T1000 (cell line): ENCODE measurements at regions not wholly inside any gene's neighbourhood (a gene's known extent, or its start where the extent isn't known, plus 50 kb on each side); places are given as distances from the start of the nearest gene placed in this dataset.

Experiments
- DNase-seq: peaks from one replicate; lab custom pipeline; 2025; ENCODE audit warnings: mixed read lengths; lab: John Stamatoyannopoulos, UW

DNA sequence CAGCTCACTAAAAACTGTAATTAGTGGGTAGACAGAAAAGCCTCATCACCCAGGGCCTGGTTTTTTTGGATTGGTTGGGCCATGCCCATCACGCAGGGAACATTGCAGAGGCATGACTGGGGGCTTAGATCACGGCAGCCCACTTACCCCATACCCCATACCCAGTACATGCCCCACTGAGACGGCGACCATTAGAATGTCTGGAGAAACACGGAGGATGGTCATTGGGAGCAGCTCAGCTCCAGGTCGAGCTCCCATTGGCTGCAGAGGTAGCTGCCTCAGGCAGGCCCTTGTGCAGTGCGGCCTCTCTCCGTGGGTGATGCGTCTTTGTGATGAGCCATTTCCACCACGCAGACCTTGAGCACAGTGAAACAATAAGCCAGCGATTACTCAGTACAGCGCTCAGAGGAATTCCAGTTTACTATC, 204.0 kb downstream of the GADD45G start:
- DNase-seq = no peak

DNA sequence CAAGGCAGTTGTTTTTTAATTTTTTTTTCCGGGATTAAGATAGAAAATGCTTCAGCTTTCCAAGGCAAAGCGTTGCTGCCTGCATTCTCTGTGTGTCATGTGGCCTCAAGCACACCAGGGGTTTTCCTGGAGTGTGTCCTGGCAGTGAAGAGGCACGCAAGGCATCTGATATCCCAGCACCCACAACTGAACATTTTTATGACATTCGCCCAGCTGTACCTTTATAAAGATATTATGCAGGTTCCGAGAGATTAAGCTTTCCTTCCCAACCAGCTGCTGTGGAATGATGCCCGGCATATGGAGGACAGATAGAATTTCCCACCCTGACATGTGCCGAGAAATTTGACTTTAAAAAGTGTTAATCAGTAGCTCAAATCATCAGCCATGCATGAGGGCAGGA, 205.6 kb downstream of the GADD45G start:
- no peak for DNase-seq

DNA sequence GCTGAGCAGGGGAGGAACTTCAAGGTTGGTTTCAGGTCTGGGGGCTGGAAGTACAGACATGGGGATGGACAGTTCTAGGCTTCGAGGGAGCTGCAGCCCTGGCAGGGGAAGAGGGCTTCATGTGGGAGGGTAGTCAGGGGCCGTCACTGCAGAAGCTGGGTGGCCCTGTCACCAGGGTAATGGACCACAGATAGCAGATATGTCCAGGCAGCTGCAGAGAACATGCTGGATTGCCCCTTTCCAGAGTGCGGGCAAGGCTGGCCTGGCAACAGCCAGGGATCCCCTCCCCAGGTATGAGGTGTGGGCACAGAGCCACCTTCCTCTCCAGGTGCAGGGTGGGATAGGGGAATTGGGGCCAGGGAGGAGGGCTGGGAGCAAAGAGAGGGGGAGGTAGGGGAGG, 206.5 kb downstream of the GADD45G start:
- no peak for DNase-seq

DNA sequence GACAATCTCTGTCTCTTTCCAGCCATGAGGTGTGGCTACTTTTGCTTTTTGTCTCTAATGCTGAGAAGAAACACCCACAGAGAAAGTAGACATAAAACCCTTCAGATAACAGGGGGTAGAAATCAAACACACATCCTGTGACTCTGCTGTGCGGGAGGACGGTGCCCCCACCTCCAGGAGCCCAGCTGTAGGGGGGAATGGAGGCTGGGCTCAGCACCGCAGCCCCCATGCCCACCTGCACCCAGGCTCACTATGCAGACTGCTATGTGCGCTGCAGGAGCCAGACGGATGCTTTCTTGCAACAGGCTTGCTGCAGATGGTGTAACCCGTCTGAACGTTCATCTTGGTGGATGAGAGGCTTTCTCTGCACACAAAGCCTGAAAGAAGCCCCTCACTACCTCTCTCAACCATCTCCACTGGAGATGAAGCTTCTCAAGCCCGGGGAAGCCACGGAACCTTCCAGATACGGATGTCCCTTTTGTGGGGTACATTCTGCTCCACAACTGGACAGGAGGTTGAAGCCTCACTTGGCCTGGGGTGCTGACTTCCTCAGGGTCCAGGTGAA, 207.2 kb downstream of the GADD45G start:
- no peak for DNase-seq

DNA sequence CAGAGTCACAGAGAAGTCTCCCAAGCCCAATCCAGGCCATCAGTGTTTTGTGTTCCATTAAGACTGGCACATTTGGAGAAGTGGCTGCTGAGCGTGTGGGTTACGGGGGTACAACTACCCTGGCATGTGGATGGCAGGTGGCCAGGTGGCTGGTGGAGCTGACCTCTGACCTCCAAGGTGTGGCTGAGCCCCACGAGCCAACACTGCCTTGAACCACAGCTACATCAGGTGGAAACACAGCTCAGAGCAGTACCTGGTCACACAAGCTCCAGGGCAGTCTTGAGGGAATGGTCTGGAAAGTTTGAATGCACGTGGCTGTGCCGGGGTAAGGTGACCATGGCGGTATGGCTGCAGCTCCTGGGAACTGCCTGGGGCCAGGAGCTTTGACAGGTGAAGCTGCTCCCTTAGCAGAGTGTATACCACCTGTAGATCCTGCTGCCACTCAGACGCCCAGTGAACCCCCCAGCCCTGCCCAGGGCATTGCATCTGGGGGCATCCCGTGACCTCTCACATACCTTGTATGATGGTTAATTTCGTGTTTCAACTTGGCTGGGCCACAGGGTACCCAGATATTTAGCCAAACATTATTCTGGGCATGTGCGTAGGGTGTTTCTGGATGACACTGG, 207.9 kb downstream of the GADD45G start:
- DNase-seq = no peak

DNA sequence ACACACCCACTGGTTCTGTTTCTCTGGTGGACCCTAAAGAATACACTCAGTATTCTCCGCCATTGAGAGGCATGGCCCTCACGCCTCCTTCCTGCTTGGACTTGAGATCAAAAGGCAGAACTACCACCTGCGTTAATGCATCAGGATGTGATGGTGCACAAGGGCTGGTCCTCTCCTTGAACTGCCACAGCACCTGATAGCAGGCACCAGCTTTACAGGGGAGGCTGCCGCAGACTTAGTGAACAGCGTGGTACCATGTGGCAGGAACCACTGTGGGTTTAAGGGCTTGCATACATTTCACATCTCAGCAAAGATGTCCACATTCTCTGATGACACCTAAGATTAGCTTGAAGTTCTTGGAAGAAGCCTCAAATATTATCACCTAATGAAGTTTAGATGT, 208.7 kb downstream of the GADD45G start:
- DNase-seq = no peak

DNA sequence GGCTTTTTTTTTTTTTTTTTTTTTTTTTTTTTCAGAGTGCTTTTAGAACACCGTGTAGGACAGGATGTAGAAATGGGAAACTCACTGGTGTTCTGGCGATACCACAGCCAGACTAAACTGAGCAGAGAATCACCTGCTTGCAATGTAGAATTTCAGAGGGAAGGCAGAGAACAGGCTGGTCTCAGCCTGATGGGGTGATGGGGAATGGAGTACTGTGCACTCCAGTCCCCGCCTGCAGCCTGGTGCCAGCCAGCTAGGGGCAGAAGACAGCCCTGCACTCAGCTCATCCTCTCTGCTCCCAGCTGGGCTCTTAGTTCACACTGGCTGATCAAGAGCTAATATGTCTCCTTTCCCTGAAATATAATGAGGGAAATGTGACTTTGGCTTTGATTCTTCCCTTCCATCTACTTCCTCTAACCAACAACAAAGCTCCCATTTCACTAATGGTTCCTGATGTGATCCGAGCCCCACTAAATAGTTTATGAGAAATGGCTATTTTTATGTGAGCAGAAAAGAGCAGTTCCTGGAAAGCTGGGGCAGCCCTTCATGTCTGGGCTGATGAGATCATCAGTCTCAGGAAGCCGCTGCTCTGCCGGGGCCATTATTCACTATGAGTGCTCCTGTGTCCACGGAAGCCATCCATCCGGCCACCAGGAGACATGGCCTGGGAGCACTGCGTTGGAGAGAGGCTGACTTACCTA, 209.7 kb downstream of the GADD45G start:
- DNase-seq = no peak

DNA sequence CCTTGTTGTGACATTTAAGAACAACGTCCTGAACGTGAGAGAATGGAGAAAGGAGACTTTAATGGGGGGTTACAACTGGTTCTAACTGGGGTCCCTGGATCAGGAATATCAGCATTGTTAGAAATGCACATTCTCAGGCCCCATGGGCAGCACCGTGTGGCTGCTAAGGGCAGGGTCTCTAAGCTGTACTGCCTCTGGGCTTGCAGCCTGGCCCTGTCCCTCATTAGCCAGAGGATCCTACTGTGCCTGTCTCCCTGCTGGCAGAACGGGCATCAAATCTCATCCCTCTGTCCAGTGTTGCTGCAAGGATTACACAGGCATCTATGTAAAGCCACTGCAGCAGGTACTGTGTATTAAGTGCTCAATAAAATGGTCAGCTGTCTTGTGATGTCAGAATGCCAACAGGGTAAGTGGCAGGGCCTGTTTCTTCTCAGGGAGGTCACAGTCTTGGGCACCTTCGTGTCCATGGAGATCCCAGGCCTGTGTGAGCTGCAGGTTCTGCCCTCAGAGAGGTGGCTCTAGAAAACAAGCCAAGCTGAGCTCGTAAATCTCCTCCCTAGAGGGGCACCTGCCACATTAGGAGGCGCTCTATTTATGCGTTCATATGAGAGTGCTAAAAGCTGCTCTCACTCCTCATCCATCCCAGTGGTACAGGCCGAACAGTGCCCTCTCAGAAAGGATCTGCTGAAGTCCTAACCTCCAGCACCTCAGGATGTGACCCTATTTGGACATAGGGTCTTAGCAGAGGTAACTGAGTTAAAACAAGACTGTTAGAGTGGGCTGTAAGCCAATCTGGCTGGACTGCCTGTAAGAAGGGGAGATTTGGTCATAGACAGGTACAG, 210.5 kb downstream of the GADD45G start:
- DNase-seq = no peak

DNA sequence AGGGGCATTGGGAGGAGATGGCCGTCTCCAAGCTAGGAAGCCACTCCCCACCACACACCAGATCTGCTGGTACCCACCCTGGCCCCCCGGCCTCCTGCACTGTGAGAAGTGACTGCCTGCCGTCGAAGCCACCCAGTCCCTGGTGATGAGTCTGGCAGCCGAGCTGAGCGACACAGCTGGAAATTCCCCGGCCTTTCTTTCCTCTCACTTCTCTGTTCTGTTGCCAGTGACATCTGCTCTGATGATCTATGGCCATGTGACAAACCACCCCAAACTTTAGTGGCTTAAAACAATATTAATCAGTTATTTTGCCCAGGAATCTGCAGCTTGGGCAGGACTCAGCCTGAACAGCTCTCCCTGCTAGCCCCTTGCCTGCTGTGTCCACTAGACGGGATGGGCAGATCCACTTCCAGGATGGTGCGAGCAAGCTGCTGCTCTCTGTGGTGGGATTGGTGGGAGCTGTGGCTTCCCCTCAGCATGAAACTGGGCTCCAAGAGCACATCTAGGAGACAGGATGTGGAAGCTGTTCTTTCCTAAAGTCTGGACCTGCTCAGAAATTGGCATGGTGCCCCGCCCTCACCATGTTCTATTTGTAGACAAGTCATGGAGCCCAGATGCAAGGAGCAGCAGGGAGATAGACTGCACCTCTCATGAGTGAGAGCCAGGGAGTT, 211.2 kb downstream of the GADD45G start:
- DNase-seq = no peak

DNA sequence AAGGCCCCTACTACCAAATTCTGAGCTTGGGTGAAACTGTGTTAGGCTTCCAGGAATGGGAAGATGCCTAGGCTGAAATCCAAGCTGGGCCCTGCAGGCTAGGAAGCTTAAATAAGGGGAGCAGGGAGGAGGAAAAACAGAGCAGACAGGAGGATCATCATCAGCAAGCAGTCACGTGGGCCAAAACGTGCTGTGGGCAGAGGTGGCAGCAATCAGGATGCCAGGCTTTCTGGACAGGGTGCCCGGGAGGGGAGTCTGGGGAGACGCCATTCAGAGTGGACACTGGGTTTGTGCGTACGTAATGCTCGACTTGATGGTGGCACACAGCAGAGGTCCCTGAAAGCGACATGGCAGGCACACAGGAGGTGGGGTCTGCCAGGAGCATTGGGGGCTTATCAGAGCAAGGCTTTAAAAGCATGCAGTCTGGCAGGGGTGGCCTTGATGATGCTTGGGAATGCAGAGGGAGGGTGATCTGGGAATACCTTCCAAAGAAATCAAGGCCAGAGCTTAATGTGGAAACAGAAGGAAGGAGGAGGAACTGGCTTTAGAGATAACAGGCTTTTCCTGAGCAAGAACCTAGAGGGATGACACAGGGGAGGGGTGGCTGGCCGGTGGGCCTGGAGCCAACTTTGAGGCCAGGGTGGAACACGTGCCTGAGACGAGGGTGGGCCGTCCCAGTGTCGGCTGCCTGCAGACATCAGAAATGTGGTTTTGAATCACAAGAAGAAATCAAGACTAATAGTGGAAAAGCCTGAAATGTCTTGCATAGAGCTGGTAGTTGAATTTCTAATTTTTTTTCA, 212.5 kb downstream of the GADD45G start:
- DNase-seq = no peak

DNA sequence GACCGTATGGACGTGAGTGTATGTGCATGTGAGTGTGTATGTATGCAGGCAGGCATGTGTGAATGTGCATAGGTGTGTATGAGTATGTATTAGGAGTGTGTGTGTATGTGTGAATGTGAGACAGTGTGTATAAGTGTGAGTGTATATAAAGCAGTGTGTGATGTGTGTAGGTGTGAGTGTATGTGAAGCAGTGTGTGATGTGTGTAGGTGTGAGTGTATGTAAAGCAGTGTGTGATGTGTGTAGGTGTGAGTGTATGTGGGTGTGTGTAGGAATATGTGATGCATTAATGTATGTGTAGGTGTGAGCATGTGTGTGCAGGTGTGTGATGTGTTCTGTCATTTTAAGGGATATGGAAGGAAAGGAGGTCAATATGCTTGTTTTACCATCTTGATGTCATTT, 215.5 kb downstream of the GADD45G start:
- DNase-seq = no peak

DNA sequence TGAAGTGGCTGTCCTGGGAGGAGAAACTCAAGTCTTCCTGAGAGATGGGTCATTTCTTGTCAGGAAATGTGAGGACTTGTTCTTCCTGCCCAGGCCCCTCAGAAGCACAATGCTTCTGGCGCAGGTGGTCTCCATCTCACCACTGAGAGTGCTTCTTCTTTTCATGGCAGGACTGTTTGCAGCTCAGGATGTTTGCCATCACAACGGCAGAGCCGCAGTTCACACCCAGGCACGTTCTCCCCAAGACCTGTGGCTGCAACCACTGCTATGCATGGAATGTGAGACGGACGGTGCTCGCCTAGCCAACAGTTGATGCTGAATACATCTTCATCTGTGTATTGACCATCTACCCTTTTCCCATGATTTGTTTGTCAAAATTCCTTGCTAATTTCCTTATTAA, 216.3 kb downstream of the GADD45G start:
- no peak for DNase-seq

DNA sequence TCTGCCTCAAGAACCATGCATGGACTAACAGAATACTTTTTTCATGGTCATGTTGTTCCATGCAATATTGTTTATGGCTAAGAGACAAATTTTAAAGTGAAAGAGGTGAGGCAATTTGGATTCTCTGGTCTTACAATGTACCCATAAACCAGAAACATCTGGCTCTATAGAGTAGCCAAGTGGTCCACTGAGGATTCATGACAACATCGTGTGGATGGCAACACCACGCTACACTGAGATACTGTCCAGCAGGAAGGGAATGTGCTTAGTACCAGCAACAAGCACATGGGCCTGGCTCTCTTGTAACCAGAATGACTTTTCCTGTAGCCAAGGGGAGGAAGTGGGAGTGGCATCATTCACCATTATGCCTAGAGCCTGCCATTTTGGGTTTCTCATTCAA, 218.2 kb downstream of the GADD45G start:
- DNase-seq = no peak

DNA sequence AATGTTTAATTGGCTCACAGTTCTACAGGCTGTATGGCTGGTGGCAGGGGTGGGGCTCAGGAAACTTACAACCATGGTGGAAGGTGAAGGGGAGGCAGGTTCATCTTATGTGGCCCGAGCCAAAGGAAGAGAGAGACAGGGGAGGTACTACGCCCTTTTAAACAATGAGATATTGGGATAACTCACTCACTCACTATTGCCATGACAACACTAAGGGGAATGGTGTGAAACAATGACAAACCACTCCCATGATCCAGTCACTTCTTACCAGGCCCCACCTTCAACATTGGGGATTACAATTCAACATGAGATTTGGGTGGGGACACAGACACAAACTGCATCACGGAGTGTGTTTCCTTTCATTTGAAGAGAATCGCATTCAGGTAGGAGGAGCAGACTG, 220.9 kb downstream of the GADD45G start:
- DNase-seq = no peak

DNA sequence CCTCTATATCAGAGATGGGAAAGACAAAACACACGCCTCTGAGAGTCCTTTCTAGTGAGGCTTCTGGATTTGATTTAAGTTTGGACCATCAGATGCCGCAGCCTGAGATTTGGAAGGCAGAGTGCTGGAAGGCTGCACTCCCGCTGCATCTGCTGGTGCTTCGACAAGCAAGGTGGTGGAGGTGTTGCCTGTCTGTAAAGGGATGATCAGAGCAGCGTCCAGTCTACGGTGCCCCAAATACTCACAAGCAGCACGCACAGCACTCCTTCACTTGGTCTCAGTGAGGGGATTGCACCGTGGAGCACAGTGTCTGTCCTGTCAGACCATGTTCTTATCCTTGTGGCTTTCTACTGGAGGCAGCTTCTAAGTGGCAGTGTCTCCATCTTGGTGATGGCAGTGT, 221.4 kb downstream of the GADD45G start:
- DNase-seq = no peak

DNA sequence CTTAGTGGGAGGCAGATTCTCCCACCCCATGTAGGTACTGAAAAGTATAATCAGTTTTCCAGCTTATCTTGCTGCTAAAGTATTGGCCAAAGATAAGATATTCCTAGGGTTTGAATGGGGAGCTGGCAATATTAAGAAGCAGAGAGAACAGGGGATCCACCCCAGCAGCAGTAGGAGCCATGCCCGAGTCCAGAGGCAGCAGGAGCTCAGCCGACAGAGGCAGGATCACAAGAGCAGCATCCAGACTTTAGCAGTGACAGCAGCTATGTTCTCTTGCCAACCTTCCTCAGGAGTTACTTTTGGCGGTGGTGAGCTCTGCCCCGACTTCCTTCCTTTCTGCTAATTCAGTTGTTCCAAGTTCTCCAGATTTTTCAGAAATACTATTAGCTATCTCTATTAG, 224.5 kb downstream of the GADD45G start:
- no peak for DNase-seq

DNA sequence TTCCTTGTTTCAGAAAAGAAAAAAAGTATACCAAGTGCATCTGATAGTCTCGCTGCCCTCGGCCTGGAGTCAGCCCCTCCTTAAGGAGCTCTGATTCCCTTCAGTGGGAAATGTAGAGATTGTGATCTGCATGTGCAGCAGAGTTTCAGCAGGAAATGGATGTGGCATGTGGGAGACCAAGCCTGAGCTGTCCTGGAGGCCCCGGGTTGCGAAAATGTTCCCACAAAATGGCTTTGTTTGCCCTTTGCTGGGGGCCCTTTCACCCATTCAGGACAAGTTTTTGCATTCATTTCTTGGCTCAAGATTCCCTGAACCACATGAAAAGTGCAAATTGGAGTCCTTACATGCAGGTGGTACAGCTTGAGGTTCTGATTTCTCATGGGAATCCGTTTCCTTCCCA, 230.9 kb downstream of the GADD45G start:
- DNase-seq = no peak

DNA sequence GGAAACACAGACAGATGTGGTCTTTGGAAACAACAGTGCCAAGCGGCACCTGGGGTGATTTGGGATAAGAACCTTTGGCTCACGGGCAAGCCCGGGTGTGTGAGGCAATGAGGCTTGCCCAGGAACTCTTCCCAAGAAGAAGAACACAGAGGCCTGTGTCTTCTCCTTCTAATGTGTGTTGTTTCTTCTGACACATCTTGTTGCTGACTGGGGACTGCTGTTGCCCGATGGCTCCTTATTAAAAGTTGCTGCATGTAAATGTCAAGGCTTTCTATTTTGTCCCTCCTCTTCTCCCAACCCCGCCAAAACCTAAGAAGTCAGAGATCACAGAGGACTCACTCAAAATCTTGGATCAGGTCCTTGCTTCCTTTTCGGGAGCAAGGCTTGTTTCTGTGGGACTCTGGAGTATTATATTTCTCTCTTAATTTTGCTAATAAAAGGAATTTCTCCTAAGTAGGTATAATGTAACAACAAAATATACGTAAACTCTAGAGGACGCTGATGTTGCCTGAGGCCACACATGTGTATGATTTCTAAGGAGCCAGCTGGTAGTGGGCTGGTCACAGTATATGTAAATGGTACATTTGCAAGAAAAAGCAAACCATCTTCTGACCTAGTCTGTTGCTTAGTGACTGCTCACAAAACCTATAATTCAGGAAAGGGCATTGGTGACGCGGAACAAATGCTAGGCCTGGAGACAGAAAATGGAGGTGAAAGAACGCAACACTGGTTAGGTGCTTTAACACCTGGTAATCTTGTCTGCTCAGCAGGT, 232.5 kb downstream of the GADD45G start:
- no peak for DNase-seq

DNA sequence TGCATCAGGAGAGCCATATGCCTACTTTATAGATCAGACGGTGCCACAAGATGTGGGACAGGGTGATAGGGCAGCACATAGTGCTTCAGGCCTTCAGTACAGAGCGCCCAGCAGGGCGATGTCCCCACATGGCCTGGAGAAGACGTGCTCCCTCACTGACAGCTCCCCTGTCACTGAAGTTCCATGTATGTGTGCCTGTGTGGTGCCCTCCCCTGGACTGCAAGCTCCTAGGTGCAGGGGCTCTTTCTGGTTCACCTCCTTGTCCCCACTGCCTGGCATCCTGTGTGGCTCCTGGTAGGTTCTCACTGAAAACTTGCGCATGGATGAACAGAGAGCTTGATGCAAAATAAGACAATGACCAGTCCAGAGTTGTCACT, 233.1 kb downstream of the GADD45G start:
- no peak for DNase-seq

DNA sequence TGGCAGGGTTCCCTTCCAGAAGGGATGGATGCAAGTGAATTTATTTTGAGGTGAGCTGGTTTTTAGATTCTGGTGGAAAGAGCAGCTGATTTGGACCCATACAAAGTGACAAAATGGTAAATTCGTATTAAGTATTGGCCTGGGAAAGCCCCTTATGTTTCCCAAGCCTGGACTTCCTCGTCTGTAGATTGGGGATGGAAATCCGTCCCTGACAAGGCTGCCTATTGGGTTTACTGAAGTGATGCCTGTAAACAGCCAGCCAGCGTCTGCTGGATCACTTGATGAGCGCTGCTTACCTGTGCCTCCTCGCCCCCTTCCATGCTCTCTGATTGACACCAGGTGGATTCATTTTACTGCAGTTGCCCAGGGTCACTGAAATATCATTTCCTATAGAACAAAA, 233.8 kb downstream of the GADD45G start:
- no peak for DNase-seq

DNA sequence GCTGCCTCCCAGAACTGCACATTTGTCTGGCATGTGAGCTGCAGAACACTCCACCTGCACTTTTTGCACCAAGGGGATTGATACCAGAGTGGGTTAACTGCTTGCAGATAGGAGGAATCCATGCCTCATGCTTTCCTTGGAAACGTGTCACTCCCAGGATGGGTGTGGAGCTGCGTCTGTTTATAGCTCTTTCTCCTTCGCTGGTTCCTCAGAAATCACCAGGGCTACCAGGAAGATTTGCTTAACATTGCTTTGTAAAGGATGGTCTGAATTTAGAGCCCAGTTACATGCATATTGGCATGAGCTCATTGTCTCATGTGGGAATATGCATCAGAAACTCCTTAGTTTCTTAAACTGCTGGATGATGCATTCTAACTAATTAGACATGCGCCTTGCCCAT, 234.6 kb downstream of the GADD45G start:
- no peak for DNase-seq
